H1 (cell line): ENCODE measurements at regions not wholly inside any gene's neighbourhood (a gene's known extent, or its start where the extent isn't known, plus 50 kb on each side); places are given as distances from the start of the nearest gene placed in this dataset.

Source experiments
- ASH2L ChIP-seq: fragments of 200-600, 300-600 bp; sonication (generic); IDR thresholded peaks from one replicate; pipeline ENCODE4 v1.7.1; 2017; ENCODE audit warnings: low read length
- ATF2 ChIP-seq: IDR thresholded peaks from 2 replicates; pipeline ENCODE4 v1.6.1; 2012; ENCODE audit warnings: low read length, inconsistent platforms
- CEBPB ChIP-seq: IDR thresholded peaks from 2 replicates; pipeline ENCODE4 v1.6.1; 2012; ENCODE audit warnings: low read depth, low read length
- CTCF ChIP-seq, 3 experiments: IDR thresholded peaks; 1 replicate in 2 of 3; 2 replicates in 1 of 3; pipeline versions ENCODE4 v1.5.1 to v1.6.1; 2011; ENCODE audit warnings: low read length in 3 of 3, mild to moderate bottlenecking in 3 of 3, inconsistent platforms in 2 of 3, low read depth in 1 of 3, moderate library complexity in 1 of 3; ENCODE audit not compliant: insufficient read depth in 1 of 3; ENCODE audit errors: control extremely low read depth in 1 of 3
- EP300 ChIP-seq, 2 experiments: IDR thresholded peaks; 1 replicate in 1 of 2; 2 replicates in 1 of 2; pipeline ENCODE4 v1.6.1; 2011 to 2012; ENCODE audit warnings: low read depth in 2 of 2, low read length in 2 of 2, mild to moderate bottlenecking in 2 of 2, borderline replicate concordance in 1 of 2, inconsistent platforms in 1 of 2, moderate library complexity in 1 of 2
- MAX ChIP-seq: IDR thresholded peaks from 2 replicates; pipeline ENCODE4 v1.6.1; 2012; ENCODE audit warnings: inconsistent platforms
- POLR2A ChIP-seq, 2 experiments: IDR thresholded peaks; 1 replicate in 1 of 2; 2 replicates in 1 of 2; pipeline ENCODE4 v1.6.1; 2011; ENCODE audit warnings: low read depth in 2 of 2, low read length in 2 of 2, mild to moderate bottlenecking in 2 of 2; ENCODE audit errors: control extremely low read depth in 1 of 2
- POLR2AphosphoS5 ChIP-seq: IDR thresholded peaks from 2 replicates; pipeline ENCODE4 v1.6.1; 2011; ENCODE audit warnings: low read depth, low read length
- RXRA ChIP-seq: IDR thresholded peaks from 2 replicates; pipeline ENCODE4 v1.6.1; 2011; ENCODE audit warnings: low read depth, mild to moderate bottlenecking, low read length, moderate library complexity; ENCODE audit not compliant: insufficient read depth
- SRF ChIP-seq: IDR thresholded peaks from 2 replicates; pipeline ENCODE4 v1.6.1; 2011; ENCODE audit warnings: mild to moderate bottlenecking, low read depth, low read length, moderate library complexity
- TAF1 ChIP-seq: IDR thresholded peaks from 2 replicates; pipeline ENCODE4 v1.6.1; 2011; ENCODE audit warnings: mild to moderate bottlenecking, low read depth, low read length
- YY1 ChIP-seq: IDR thresholded peaks from 2 replicates; pipeline ENCODE4 v1.6.1; 2011; ENCODE audit warnings: low read depth, mild to moderate bottlenecking, low read length
- TF ChIP-seq, protein P1 (sequence below): IDR thresholded peaks from 2 replicates; pipeline ENCODE4 v1.6.1; 2011; ENCODE audit warnings: low read depth, mild to moderate bottlenecking, low read length; ENCODE audit not compliant: insufficient read depth

DNA sequence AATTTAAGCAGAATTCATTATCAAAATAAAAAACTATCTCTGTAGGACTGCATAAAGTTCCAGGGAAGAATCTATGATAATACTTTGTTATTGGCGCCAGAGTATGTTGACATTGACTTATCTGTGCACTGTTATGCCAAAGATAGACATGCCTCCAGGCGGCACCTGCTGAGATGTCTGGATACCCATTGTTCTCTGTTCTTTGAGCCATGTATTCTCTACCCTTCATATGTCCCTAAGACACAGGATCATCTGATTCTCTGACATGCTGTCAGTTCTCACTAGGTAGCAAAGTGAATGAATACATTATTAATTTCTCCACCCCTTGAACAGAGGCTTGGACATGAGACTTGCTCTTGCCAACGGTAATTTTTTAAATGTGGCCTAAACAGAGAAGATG lies 517.8 kb upstream of the SLITRK5 start:
- TF ChIP-seq TAF1 (no peak), CEBPB (no peak), ASH2L (no peak), SRF (no peak), POLR2A (IDR thresholded peaks at IDR 0.05; ENCODE audit: control extremely low read depth in 1 of 2, low read depth in 2 of 2, low read length in 2 of 2) (no peak), RXRA (no peak), ATF2 (no peak), CTCF (IDR thresholded peaks at IDR 0.05; ENCODE audit: control extremely low read depth in 1 of 3, insufficient read depth in 1 of 3, low read depth in 1 of 3, low read length in 3 of 3) (no peak), POLR2AphosphoS5 (no peak), YY1 (no peak), EP300 (IDR thresholded peaks at IDR 0.05; ENCODE audit: borderline replicate concordance in 1 of 2, low read depth in 2 of 2, low read length in 2 of 2) (no peak), MAX (no peak)
- TF ChIP-seq, protein P1, sequence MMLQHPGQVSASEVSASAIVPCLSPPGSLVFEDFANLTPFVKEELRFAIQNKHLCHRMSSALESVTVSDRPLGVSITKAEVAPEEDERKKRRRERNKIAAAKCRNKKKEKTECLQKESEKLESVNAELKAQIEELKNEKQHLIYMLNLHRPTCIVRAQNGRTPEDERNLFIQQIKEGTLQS: no peak
